ENCODE measurements at regions not wholly inside any gene's neighbourhood (a gene's known extent, or its start where the extent isn't known, plus 50 kb on each side); places are given as distances from the start of the nearest gene placed in this dataset.

GRCh38 chr2:75844651-75845050, 133.9 kb upstream of the GCFC2 start:
- TF ChIP-seq, protein P1, sequence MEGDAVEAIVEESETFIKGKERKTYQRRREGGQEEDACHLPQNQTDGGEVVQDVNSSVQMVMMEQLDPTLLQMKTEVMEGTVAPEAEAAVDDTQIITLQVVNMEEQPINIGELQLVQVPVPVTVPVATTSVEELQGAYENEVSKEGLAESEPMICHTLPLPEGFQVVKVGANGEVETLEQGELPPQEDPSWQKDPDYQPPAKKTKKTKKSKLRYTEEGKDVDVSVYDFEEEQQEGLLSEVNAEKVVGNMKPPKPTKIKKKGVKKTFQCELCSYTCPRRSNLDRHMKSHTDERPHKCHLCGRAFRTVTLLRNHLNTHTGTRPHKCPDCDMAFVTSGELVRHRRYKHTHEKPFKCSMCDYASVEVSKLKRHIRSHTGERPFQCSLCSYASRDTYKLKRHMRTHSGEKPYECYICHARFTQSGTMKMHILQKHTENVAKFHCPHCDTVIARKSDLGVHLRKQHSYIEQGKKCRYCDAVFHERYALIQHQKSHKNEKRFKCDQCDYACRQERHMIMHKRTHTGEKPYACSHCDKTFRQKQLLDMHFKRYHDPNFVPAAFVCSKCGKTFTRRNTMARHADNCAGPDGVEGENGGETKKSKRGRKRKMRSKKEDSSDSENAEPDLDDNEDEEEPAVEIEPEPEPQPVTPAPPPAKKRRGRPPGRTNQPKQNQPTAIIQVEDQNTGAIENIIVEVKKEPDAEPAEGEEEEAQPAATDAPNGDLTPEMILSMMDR (conservative IDR thresholded peaks at IDR 0.05) = no peak
- no peak for TF ChIP-seq ZFX (IDR thresholded peaks at IDR 0.05)

All from C4-2B (cell line).